Natural killer cell (primary cell): ENCODE measurements at regions not wholly inside any gene's neighbourhood (a gene's known extent, or its start where the extent isn't known, plus 50 kb on each side); places are given as distances from the start of the nearest gene placed in this dataset.
"Not testable (repeated sequence)": the region's sequence is repeated elsewhere in the genome, so short reads cannot be mapped to it uniquely, and the experiment has no call there.

Source experiments
- ATAC-seq, 3 donors: fragments of 150-1000 bp in 2 of 3; fragments of 200-7000 bp in 1 of 3; cut with Tn5 transposase; 1 replicate in 1 of 3; 2 replicates in 2 of 3; pipeline ENCODE4 v1.10.0; 2021; ENCODE audit warnings: mild to moderate bottlenecking in 2 of 3, moderate library complexity in 2 of 3
- DNase-seq, 2 donors: peaks; one replicate each; pipeline versions ENCODE4 v3.0.0 to v3.0.0-alpha.2; 2013 to 2021; ENCODE audit warnings: mixed read lengths in 1 of 2
- H3K27ac ChIP-seq: one replicate; pipeline ENCODE4 v1.5.1; 2013; ENCODE audit warnings: mild to moderate bottlenecking, low read length
- H3K27me3 ChIP-seq: one replicate; pipeline ENCODE4 v1.6.1; 2013; ENCODE audit warnings: low read length; ENCODE audit not compliant: control insufficient read depth, insufficient read depth
- H3K36me3 ChIP-seq: one replicate; pipeline ENCODE4 v1.6.1; 2013; ENCODE audit warnings: low read length; ENCODE audit not compliant: control insufficient read depth, insufficient read depth
- H3K4me1 ChIP-seq: one replicate; pipeline ENCODE4 v1.6.1; 2013; ENCODE audit warnings: low read length; ENCODE audit not compliant: control insufficient read depth, insufficient read depth
- H3K4me3 ChIP-seq: one replicate; pipeline ENCODE4 v1.5.1; 2013; ENCODE audit warnings: low read length
- H3K9me3 ChIP-seq: one replicate; pipeline ENCODE4 v1.6.1; 2013; ENCODE audit warnings: low read length; ENCODE audit not compliant: control insufficient read depth, insufficient read depth
- H3K27ac Mint-ChIP-seq, 2 donors: one replicate each; pipeline ENCODE4 v1.8.0; 2022; ENCODE audit warnings: mild to moderate bottlenecking in 2 of 2, mixed read lengths in 2 of 2, moderate library complexity in 1 of 2
- H3K27me3 Mint-ChIP-seq, 2 donors: one replicate each; pipeline ENCODE4 v1.8.0; 2022; ENCODE audit warnings: low read depth in 2 of 2, mixed read lengths in 2 of 2
- H3K36me3 Mint-ChIP-seq: one replicate; pipeline ENCODE4 v1.8.0; 2022; ENCODE audit warnings: mixed read lengths
- H3K4me1 Mint-ChIP-seq, 2 donors: one replicate each; pipeline ENCODE4 v1.8.0; 2022; ENCODE audit warnings: mixed read lengths in 2 of 2
- H3K4me3 Mint-ChIP-seq: one replicate; pipeline ENCODE4 v1.8.0; 2022; ENCODE audit warnings: mild to moderate bottlenecking, moderate library complexity, mixed read lengths
- H3K9me3 Mint-ChIP-seq, 2 donors: one replicate each; pipeline ENCODE4 v1.8.0; 2022; ENCODE audit warnings: mixed read lengths in 2 of 2
- CTCF ChIP-seq: fragments of 200-600 bp; IDR thresholded peaks from one replicate; pipeline ENCODE4 v1.8.0; 2022; ENCODE audit warnings: antibody characterized with exemption
- WGBS: methylation state at CpG from one replicate; pipeline ENCODE4 v1.1.7; 2013; ENCODE audit warnings: missing lambda C conversion rate; ENCODE audit not compliant: insufficient coverage; 5-methylcytosine and 5-hydroxymethylcytosine counted together
- intact Hi-C: fragments of 100-400 bp; cut with micrococcal nuclease; formaldehyde crosslinking; loops from one replicate; pipeline ENCODE4 v1.14.2; 2022

- intact Hi-C loops = no loop called here
- peaks cover 12 to 16% of the 10 kb centered on the region in 2 donors for H3K9me3 Mint-ChIP-seq
Observed at GRCh38 chr1:69109277-69109676, 458.4 kb upstream of the LRRC7 start.

GRCh38 chr1:69110851-69111250, 456.9 kb upstream of the LRRC7 start:
- no peaks in the 10 kb centered on the region for H3K27me3 ChIP-seq
- DNase-seq (no peak), ATAC-seq (no peak)
- TF ChIP-seq CTCF = no peak
- H3K4me1 Mint-ChIP-seq = no peaks in the 10 kb centered on the region
- H3K4me3 ChIP-seq = no peak overlapping the region
- H3K9me3 Mint-ChIP-seq = peaks cover 12 to 16% of the 10 kb centered on the region in 2 donors
- H3K36me3 Mint-ChIP-seq = peaks cover 8% of the 10 kb centered on the region
- 88% methylated on average over 1 of the region's 1 CpG for WGBS
- no peak overlapping the region for H3K27ac Mint-ChIP-seq
- H3K36me3 ChIP-seq = no peaks in the 10 kb centered on the region
- no peak overlapping the region for H3K27ac ChIP-seq
- H3K4me3 Mint-ChIP-seq = no peak overlapping the region
- intact Hi-C loops = no loop called here
- H3K27me3 Mint-ChIP-seq = no peaks in the 10 kb centered on the region
- no peaks in the 10 kb centered on the region for H3K4me1 ChIP-seq
- peaks cover 4% of the 10 kb centered on the region for H3K9me3 ChIP-seq

More at GRCh38 chr1:69109277-69109676, 458.4 kb upstream of the LRRC7 start:
- Mint-ChIP-seq H3K27me3 (no peaks in the 10 kb centered on the region), H3K36me3 (peaks cover 8% of the 10 kb centered on the region), H3K27ac (no peak overlapping the region), H3K4me1 (no peaks in the 10 kb centered on the region), H3K4me3 (no peak overlapping the region)
- ATAC-seq (no peak), DNase-seq (no peak)
- H3K9me3 ChIP-seq = peaks cover 4% of the 10 kb centered on the region
- H3K4me3 ChIP-seq = no peak overlapping the region
- H3K4me1 ChIP-seq = no peaks in the 10 kb centered on the region
- WGBS = 86% methylated on average over 3 of the region's 4 CpGs
- no peak overlapping the region for H3K27ac ChIP-seq
- H3K36me3 ChIP-seq = no peaks in the 10 kb centered on the region
- no peaks in the 10 kb centered on the region for H3K27me3 ChIP-seq
- no peak for TF ChIP-seq CTCF

DNA sequence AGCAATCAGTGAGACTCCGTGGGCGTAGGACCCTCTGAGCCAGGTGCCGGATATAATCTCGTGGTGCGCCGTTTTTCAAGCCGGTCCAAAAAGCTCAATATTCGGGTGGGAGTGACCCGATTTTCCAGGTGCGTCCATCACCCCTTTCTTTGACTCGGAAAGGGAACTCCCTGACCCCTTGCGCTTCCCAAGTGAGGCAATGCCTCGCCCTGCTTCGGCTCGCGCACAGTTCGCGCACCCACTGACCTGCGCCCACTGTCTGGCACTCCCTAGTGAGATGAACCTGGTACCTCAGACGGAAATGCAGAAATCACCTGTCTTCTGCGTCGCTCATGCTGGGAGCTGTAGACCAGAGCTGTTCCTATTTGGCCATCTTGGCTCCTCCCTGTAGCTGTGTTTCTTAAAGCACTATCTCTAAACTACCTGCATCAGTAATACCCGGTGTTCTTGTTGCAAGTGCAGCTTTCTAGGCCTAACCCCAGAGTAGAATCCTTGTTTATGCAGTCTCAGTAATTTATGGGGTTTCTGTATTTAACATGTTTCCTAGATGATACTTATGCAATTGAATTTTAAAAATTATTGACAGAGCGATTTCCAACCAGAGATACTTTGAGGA, 447.5 kb upstream of the LRRC7 start:
- H3K4me1 Mint-ChIP-seq, H3K4me1 ChIP-seq, H3K4me3 ChIP-seq, H3K36me3 Mint-ChIP-seq, H3K27ac Mint-ChIP-seq, H3K36me3 ChIP-seq, H3K9me3 ChIP-seq, ATAC-seq, H3K27ac ChIP-seq, H3K27me3 Mint-ChIP-seq, DNase-seq, intact Hi-C loops, H3K27me3 ChIP-seq, H3K4me3 Mint-ChIP-seq: not testable (repeated sequence)
- WGBS = 93% methylated on average over 22 of the region's 24 CpGs
- peaks cover 10 to 16% of the 10 kb centered on the region in 2 donors for H3K9me3 Mint-ChIP-seq

DNA sequence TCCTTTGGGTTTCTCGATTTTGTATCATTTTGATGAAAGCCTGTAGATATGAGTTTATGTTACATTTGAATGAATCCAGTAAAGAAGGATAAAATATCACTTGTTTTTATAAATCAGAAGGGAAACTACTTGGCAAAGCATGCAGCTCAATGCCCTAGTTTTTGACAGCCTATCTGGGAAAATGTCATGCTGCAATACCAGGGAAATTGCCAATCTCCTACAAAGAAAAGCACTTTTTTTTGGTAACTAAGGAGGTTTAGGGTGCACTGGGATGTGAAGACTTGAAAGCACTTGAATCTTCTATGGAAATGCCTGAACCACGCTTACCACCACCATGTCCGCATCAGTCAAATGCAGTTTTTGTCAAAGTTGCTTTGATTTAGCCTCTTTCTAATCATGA, 446.9 kb upstream of the LRRC7 start:
- no peak overlapping the region for H3K4me3 ChIP-seq
- no peaks in the 10 kb centered on the region for H3K4me1 Mint-ChIP-seq
- no peak overlapping the region for H3K27ac ChIP-seq
- TF ChIP-seq CTCF = no peak
- H3K9me3 Mint-ChIP-seq = peaks cover 10 to 17% of the 10 kb centered on the region in 2 donors
- intact Hi-C loops = no loop called here
- H3K4me1 ChIP-seq = no peaks in the 10 kb centered on the region
- H3K36me3 Mint-ChIP-seq = no peaks in the 10 kb centered on the region
- no peak overlapping the region for H3K4me3 Mint-ChIP-seq
- H3K36me3 ChIP-seq = no peaks in the 10 kb centered on the region
- H3K27me3 Mint-ChIP-seq = no peaks in the 10 kb centered on the region
- H3K27ac Mint-ChIP-seq = no peak overlapping the region
- DNase-seq (no peak), ATAC-seq (no peak)
- WGBS = 86% methylated on average over 3 of the region's 3 CpGs
- no peaks in the 10 kb centered on the region for H3K27me3 ChIP-seq
- H3K9me3 ChIP-seq = peaks cover 7% of the 10 kb centered on the region
